ENCODE measurements at regions not wholly inside any gene's neighbourhood (a gene's known extent, or its start where the extent isn't known, plus 50 kb on each side); places are given as distances from the start of the nearest gene placed in this dataset.

DNA sequence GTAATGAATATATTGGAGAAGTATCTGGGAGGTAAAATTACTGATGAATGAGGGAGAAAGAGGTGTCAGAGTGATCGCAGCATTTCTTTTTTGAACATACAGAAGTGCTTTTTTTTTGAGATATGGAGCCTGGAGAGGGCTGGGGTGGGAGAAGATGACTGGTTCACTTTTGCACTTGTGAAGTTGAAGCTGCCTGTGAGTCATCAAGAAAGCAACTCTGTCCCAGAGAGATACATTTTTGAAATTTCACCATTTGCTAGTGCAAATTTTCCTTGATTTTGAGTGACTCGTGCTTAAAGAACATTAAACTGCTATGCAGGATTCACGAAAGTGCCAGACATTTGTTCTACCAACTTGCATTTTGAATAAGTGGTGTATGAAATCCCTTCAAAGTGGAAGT is 81.8 kb downstream of the ADRA2A start:
- Mint-ChIP-seq H3K27ac (ENCODE audit: unreplicated experiment) (no peak overlapping the region), H3K9me3 (ENCODE audit: low read depth, unreplicated experiment) (no peaks in the 10 kb centered on the region), H3K4me3 (ENCODE audit: low read depth, unreplicated experiment) (no peak overlapping the region), H3K36me3 (ENCODE audit: insufficient read depth, unreplicated experiment) (no peaks in the 10 kb centered on the region), H3K4me1 (ENCODE audit: low read depth, unreplicated experiment) (no peaks in the 10 kb centered on the region), H3K27me3 (ENCODE audit: unreplicated experiment) (peaks cover 33% of the 10 kb centered on the region)
- CTCF ChIA-PET, result no interaction called here
- DNase-seq, result no peak
- intact Hi-C loops (cut with micrococcal nuclease; ENCODE audit: unreplicated experiment), result no loop called here
- no TSS peak for BruUV-seq (replicated peaks)
- TF ChIP-seq, protein P1, sequence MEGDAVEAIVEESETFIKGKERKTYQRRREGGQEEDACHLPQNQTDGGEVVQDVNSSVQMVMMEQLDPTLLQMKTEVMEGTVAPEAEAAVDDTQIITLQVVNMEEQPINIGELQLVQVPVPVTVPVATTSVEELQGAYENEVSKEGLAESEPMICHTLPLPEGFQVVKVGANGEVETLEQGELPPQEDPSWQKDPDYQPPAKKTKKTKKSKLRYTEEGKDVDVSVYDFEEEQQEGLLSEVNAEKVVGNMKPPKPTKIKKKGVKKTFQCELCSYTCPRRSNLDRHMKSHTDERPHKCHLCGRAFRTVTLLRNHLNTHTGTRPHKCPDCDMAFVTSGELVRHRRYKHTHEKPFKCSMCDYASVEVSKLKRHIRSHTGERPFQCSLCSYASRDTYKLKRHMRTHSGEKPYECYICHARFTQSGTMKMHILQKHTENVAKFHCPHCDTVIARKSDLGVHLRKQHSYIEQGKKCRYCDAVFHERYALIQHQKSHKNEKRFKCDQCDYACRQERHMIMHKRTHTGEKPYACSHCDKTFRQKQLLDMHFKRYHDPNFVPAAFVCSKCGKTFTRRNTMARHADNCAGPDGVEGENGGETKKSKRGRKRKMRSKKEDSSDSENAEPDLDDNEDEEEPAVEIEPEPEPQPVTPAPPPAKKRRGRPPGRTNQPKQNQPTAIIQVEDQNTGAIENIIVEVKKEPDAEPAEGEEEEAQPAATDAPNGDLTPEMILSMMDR (IDR thresholded peaks at IDR 0.05; ENCODE audit: unreplicated experiment), result no peak

- Mint-ChIP-seq H3K4me3 (ENCODE audit: low read depth, unreplicated experiment) (no peak overlapping the region), H3K27me3 (ENCODE audit: unreplicated experiment) (peaks cover 28% of the 10 kb centered on the region), H3K27ac (ENCODE audit: unreplicated experiment) (no peak overlapping the region), H3K4me1 (ENCODE audit: low read depth, unreplicated experiment) (no peaks in the 10 kb centered on the region), H3K9me3 (ENCODE audit: low read depth, unreplicated experiment) (peaks cover 5% of the 10 kb centered on the region), H3K36me3 (ENCODE audit: insufficient read depth, unreplicated experiment) (no peaks in the 10 kb centered on the region)
- CTCF ChIA-PET, result no interaction called here
- DNase-seq, result no peak
- no TSS peak for BruUV-seq (replicated peaks)
- TF ChIP-seq, protein P1 (IDR thresholded peaks at IDR 0.05; ENCODE audit: unreplicated experiment), result no peak
- intact Hi-C loops (cut with micrococcal nuclease; ENCODE audit: unreplicated experiment), result no loop called here
These were observed 84.5 kb downstream of the ADRA2A start for GRCh38 chr10:111161109-111161874.

- no peak for DNase-seq
- CTCF ChIA-PET, result no interaction called here
- H3K9me3 Mint-ChIP-seq (ENCODE audit: low read depth, unreplicated experiment), result peaks cover 3% of the 10 kb centered on the region
- no TSS peak for BruUV-seq (replicated peaks)
- TF ChIP-seq, protein P1 (IDR thresholded peaks at IDR 0.05; ENCODE audit: unreplicated experiment), result no peak
- no peaks in the 10 kb centered on the region for H3K27me3 Mint-ChIP-seq (ENCODE audit: unreplicated experiment)
- H3K4me1 Mint-ChIP-seq (ENCODE audit: low read depth, unreplicated experiment), result no peaks in the 10 kb centered on the region
- H3K36me3 Mint-ChIP-seq (ENCODE audit: insufficient read depth, unreplicated experiment), result no peaks in the 10 kb centered on the region
- H3K4me3 Mint-ChIP-seq (ENCODE audit: low read depth, unreplicated experiment), result no peak overlapping the region
- H3K27ac Mint-ChIP-seq (ENCODE audit: unreplicated experiment), result no peak overlapping the region
- intact Hi-C loops (cut with micrococcal nuclease; ENCODE audit: unreplicated experiment), result no loop called here
These were observed 94.4 kb downstream of the ADRA2A start for GRCh38 chr10:111171183-111171582.

DNA sequence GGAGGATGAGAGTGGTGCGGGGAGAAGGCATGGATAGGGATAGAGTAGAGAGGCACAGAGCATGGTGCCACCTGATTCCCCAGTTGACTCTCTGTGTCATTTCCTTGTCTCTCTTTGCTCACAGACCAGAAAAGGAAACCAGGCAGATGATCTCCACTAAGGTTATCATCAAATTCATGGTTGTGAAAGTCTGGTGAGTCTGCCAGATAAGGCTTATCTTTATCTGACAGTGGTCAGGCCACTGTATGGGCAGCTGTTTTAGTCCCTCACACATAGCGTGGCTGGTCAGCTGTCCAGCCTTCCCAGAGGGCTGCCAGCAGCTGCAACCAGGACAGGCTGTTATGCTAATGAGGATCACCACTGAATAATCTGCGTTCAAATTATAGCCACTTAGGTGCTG is 99.0 kb downstream of the ADRA2A start:
- TF ChIP-seq, protein P1 (IDR thresholded peaks at IDR 0.05; ENCODE audit: unreplicated experiment), result no peak

More for the DNA sequence above, 99.0 kb downstream of the ADRA2A start:
- intact Hi-C loops (cut with micrococcal nuclease; ENCODE audit: unreplicated experiment), result no loop called here
- no TSS peak for BruUV-seq (replicated peaks)
- peaks cover 13% of the 10 kb centered on the region for H3K4me1 Mint-ChIP-seq (ENCODE audit: low read depth, unreplicated experiment)
- H3K27ac Mint-ChIP-seq (ENCODE audit: unreplicated experiment), result no peak overlapping the region
- no peak overlapping the region for H3K4me3 Mint-ChIP-seq (ENCODE audit: low read depth, unreplicated experiment)
- no peaks in the 10 kb centered on the region for H3K27me3 Mint-ChIP-seq (ENCODE audit: unreplicated experiment)
- H3K9me3 Mint-ChIP-seq (ENCODE audit: low read depth, unreplicated experiment), result no peaks in the 10 kb centered on the region
- CTCF ChIA-PET, result interaction anchor here (0.6 kb wide), 1 partner anchor 955 kb away, joined by 3 read pairs; no protein-coding TSS in a partner anchor
- H3K36me3 Mint-ChIP-seq (ENCODE audit: insufficient read depth, unreplicated experiment), result no peaks in the 10 kb centered on the region
- DNase-seq, result no peak
